ENCODE measurements at regions not wholly inside any gene's neighbourhood (a gene's known extent, or its start where the extent isn't known, plus 50 kb on each side); places are given as distances from the start of the nearest gene placed in this dataset.

DNA sequence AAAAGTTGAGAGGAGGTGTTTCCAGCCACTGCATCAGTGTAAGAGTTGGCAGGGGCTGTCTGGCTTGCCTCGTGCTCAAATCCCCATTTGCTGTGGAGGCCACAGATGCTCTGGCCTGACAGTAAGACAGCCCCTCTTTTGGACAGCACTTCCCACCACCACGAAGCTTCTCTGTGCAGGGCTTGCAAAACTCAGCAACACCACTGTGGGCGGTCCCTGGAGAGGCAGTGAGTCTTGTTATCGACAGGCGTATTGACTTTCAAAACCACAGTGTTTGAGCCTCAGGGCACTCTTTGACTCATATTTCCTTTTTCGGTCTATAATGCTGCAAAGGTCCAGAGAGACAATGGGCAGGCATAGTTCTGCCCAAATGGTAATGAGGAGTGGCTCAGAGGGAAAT lies 539.5 kb downstream of the EBF1 start:
- DNase-seq (ENCODE audit: unreplicated experiment), result peak; percentile 65

DNA sequence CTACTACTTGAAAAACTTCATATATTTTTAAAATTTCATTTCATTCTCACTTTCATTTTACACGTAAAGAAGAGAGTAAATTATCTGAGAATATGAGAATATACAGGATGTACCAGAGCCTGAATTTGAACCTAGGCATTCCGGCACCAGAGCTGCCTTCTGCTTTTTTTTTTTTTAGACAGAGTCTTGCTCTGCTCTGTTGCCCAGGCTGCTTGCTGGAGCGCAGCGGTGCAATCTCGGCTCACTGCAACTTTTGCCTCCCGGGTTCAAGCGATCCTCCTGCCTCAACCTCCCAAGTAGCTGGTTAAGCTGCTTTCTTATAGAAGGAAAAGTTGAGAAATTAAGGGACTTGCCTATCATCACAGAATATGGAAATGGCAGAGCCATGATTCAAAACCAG lies 540.1 kb downstream of the EBF1 start:
- H3K27me3 Mint-ChIP-seq (ENCODE audit: insufficient read depth, unreplicated experiment), result no peaks in the 10 kb centered on the region
- no peak overlapping the region for H3K4me3 Mint-ChIP-seq (ENCODE audit: unreplicated experiment)
- no peak for DNase-seq (ENCODE audit: unreplicated experiment)
- no TSS peak for BruUV-seq (replicated peaks)
- H3K36me3 Mint-ChIP-seq (ENCODE audit: insufficient read depth, unreplicated experiment), result no peaks in the 10 kb centered on the region
- no peak overlapping the region for H3K27ac Mint-ChIP-seq (ENCODE audit: low read depth, unreplicated experiment)
- TF ChIP-seq CTCF (IDR thresholded peaks at IDR 0.05; ENCODE audit: unreplicated experiment), result no peak
- peaks cover 6% of the 10 kb centered on the region for H3K4me1 Mint-ChIP-seq (ENCODE audit: insufficient read depth, unreplicated experiment)
- ChIA-PET POLR2A (no interaction called here), CTCF (interaction anchor here (0.6 to 0.7 kb wide), 2 partner anchors 26 to 227 kb away, joined by 3 to 4 read pairs; no protein-coding TSS in a partner anchor)
- intact Hi-C loops (cut with micrococcal nuclease), result no loop called here
- peaks cover 7% of the 10 kb centered on the region for H3K9me3 Mint-ChIP-seq (ENCODE audit: unreplicated experiment)

More for the DNA sequence above, 539.5 kb downstream of the EBF1 start:
- Mint-ChIP-seq H3K27me3 (ENCODE audit: insufficient read depth, unreplicated experiment) (no peaks in the 10 kb centered on the region), H3K27ac (ENCODE audit: low read depth, unreplicated experiment) (no peak overlapping the region), H3K4me1 (ENCODE audit: insufficient read depth, unreplicated experiment) (peaks cover 6% of the 10 kb centered on the region), H3K36me3 (ENCODE audit: insufficient read depth, unreplicated experiment) (no peaks in the 10 kb centered on the region), H3K4me3 (ENCODE audit: unreplicated experiment) (no peak overlapping the region), H3K9me3 (ENCODE audit: unreplicated experiment) (peaks cover 7% of the 10 kb centered on the region)
- CTCF ChIA-PET, result interaction anchor here (0.6 to 1.3 kb wide), 3 partner anchors 130 to 551 kb away, joined by 3 to 4 read pairs (median 3); no protein-coding TSS in a partner anchor
- no TSS peak for BruUV-seq (replicated peaks)
- intact Hi-C loops (cut with micrococcal nuclease), result no loop called here
- no peak for TF ChIP-seq CTCF (IDR thresholded peaks at IDR 0.05; ENCODE audit: unreplicated experiment)
- POLR2A ChIA-PET, result no interaction called here

- TF ChIP-seq CTCF (IDR thresholded peaks at IDR 0.05; ENCODE audit: unreplicated experiment), result no peak
- Mint-ChIP-seq H3K36me3 (ENCODE audit: insufficient read depth, unreplicated experiment) (no peaks in the 10 kb centered on the region), H3K4me1 (ENCODE audit: insufficient read depth, unreplicated experiment) (peaks cover 6% of the 10 kb centered on the region), H3K4me3 (ENCODE audit: unreplicated experiment) (no peak overlapping the region), H3K27me3 (ENCODE audit: insufficient read depth, unreplicated experiment) (no peaks in the 10 kb centered on the region), H3K27ac (ENCODE audit: low read depth, unreplicated experiment) (no peak overlapping the region), H3K9me3 (ENCODE audit: unreplicated experiment) (peaks cover 7% of the 10 kb centered on the region)
- no TSS peak for BruUV-seq (replicated peaks)
- ChIA-PET POLR2A (no interaction called here), CTCF (interaction anchor here (0.7 kb wide), 1 partner anchor 228 kb away, joined by 3 read pairs; no protein-coding TSS in a partner anchor)
- intact Hi-C loops (cut with micrococcal nuclease), result no loop called here
- no peak for DNase-seq (ENCODE audit: unreplicated experiment)
These were observed 540.6 kb downstream of the EBF1 start for GRCh38 chr5:158559066-158559465.

DNA sequence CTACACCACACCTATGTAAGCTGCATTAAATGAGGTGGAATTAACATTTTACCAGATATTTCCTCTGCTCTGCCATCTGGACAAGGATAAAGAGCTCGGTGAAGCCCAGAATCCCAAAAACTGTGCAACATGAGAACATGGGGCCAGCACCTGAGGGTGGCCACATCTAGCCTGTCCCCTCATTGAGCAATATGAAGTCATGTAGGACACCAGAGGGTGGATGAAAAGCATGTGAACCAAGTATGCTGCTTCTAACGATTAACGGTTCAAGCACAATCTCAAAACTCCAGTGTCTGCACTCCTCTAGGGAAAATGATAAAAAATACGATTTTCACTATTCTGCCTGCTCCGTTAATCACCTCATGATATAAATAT lies 545.8 kb downstream of the EBF1 start:
- no TSS peak for BruUV-seq (replicated peaks)
- ChIA-PET POLR2A (interaction anchor here (1.1 kb wide), 1 partner anchor 8 kb away, joined by 4 read pairs; no protein-coding TSS in a partner anchor), CTCF (interaction anchor here (0.6 to 1.6 kb wide), 4 partner anchors 12 to 479 kb away, joined by 3 read pairs; no protein-coding TSS in a partner anchor)
- Mint-ChIP-seq H3K27ac (ENCODE audit: low read depth, unreplicated experiment) (no peak overlapping the region), H3K9me3 (ENCODE audit: unreplicated experiment) (peaks cover 7% of the 10 kb centered on the region), H3K4me3 (ENCODE audit: unreplicated experiment) (no peak overlapping the region), H3K4me1 (ENCODE audit: insufficient read depth, unreplicated experiment) (no peaks in the 10 kb centered on the region), H3K36me3 (ENCODE audit: insufficient read depth, unreplicated experiment) (no peaks in the 10 kb centered on the region), H3K27me3 (ENCODE audit: insufficient read depth, unreplicated experiment) (no peaks in the 10 kb centered on the region)
- intact Hi-C loops (cut with micrococcal nuclease), result no loop called here
- TF ChIP-seq CTCF (IDR thresholded peaks at IDR 0.05; ENCODE audit: unreplicated experiment), result no peak
- DNase-seq (ENCODE audit: unreplicated experiment), result no peak
